ENCODE measurements at regions not wholly inside any gene's neighbourhood (a gene's known extent, or its start where the extent isn't known, plus 50 kb on each side); places are given as distances from the start of the nearest gene placed in this dataset.

DNA sequence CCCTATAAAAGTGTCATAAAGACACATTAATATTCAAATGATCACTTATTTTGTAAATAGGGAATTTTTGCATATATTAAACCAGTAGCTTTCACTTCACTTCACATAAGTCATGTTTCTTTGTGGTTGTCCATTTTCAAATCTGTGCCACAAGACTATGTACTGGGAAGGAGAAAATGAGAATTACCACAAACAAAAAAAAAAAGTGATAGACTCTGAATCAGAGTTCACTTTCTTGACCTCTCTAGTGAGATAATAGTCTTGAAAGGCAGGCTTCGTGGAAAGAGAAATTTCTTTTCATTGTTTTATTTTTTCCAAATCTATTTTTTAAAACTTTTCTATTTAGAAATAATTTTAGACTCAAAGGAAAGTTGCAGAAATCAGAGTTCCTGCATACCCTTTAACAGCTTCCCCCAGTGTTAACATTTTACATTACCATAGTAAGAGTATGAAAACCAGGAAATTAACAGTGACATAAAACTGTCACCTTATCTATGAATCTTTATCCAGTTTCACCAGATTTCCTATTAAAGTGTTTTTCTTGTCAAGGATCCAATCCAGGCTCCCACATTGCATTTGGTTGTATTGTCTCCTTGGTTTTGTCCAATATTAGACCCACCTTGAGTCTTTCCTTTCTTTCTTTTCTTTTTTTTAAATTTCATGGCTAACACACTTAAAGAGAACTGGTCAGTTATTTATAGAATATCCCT, 215.4 kb upstream of the PGRMC2 start:
- WGBS (ENCODE audit: low lambda C conversion rate) = 7% methylated on average over 1 of the region's 1 CpG
- Histone ChIP-seq H3K4me3 (replicated peaks in 1 of 3; ENCODE audit: insufficient read depth in 1 of 3, low read depth in 2 of 3, low read length in 3 of 3) (no peak overlapping the region), H3K27ac (ENCODE audit: extremely low read length, insufficient read depth, low read length) (no peak overlapping the region), H3K79me2 (ENCODE audit: insufficient read depth, low read length) (no peaks in the 10 kb centered on the region), H3K4me1 (ENCODE audit: insufficient read depth, low read length) (no peaks in the 10 kb centered on the region), H4K20me1 (ENCODE audit: insufficient read depth, low read length) (no peaks in the 10 kb centered on the region), H2AFZ (ENCODE audit: low read length) (no peak overlapping the region), H3K9me3 (ENCODE audit: low read length) (no peaks in the 10 kb centered on the region), H3K27me3 (ENCODE audit: control insufficient read depth in 1 of 2, insufficient read depth in 2 of 2, low read length in 2 of 2) (no peaks in the 10 kb centered on the region), H3K36me3 (replicated peaks in 1 of 2; ENCODE audit: control insufficient read depth in 1 of 2, insufficient read depth in 2 of 2, low read length in 2 of 2) (no peaks in the 10 kb centered on the region), H3K4me2 (ENCODE audit: low read depth, low read length) (no peak overlapping the region), H3K9ac (ENCODE audit: insufficient read depth, low read depth, low read length) (no peak overlapping the region)
- no peak for DNase-seq (ENCODE audit: low spot score)
- TF ChIP-seq, protein P1, sequence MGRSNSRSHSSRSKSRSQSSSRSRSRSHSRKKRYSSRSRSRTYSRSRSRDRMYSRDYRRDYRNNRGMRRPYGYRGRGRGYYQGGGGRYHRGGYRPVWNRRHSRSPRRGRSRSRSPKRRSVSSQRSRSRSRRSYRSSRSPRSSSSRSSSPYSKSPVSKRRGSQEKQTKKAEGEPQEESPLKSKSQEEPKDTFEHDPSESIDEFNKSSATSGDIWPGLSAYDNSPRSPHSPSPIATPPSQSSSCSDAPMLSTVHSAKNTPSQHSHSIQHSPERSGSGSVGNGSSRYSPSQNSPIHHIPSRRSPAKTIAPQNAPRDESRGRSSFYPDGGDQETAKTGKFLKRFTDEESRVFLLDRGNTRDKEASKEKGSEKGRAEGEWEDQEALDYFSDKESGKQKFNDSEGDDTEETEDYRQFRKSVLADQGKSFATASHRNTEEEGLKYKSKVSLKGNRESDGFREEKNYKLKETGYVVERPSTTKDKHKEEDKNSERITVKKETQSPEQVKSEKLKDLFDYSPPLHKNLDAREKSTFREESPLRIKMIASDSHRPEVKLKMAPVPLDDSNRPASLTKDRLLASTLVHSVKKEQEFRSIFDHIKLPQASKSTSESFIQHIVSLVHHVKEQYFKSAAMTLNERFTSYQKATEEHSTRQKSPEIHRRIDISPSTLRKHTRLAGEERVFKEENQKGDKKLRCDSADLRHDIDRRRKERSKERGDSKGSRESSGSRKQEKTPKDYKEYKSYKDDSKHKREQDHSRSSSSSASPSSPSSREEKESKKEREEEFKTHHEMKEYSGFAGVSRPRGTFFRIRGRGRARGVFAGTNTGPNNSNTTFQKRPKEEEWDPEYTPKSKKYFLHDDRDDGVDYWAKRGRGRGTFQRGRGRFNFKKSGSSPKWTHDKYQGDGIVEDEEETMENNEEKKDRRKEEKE (IDR thresholded peaks at IDR 0.05) = no peak
- TF ChIP-seq, protein P2, sequence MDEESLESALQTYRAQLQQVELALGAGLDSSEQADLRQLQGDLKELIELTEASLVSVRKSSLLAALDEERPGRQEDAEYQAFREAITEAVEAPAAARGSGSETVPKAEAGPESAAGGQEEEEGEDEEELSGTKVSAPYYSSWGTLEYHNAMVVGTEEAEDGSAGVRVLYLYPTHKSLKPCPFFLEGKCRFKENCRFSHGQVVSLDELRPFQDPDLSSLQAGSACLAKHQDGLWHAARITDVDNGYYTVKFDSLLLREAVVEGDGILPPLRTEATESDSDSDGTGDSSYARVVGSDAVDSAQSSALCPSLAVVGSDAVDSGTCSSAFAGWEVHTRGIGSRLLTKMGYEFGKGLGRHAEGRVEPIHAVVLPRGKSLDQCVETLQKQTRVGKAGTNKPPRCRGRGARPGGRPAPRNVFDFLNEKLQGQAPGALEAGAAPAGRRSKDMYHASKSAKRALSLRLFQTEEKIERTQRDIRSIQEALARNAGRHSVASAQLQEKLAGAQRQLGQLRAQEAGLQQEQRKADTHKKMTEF (CRISPR knock-in tag; IDR thresholded peaks at IDR 0.05) = no peak
- TF ChIP-seq MED8 (CRISPR knock-in tag; IDR thresholded peaks at IDR 0.05; ENCODE audit: insufficient replicate concordance) = no peak
- no peak for TF ChIP-seq NFKB2 (CRISPR knock-in tag; IDR thresholded peaks at IDR 0.05; ENCODE audit: borderline replicate concordance)
- TF ChIP-seq MIXL1 (CRISPR knock-in tag; IDR thresholded peaks at IDR 0.05) = no peak
- no peak for TF ChIP-seq ZNF552 (CRISPR knock-in tag; IDR thresholded peaks at IDR 0.05; ENCODE audit: borderline replicate concordance)
- TF ChIP-seq ZNF30 (CRISPR knock-in tag; IDR thresholded peaks at IDR 0.05) = no peak
- no peak for TF ChIP-seq ZBTB3 (CRISPR knock-in tag; IDR thresholded peaks at IDR 0.05; ENCODE audit: borderline replicate concordance, low read depth)
- TF ChIP-seq AHR (CRISPR knock-in tag; IDR thresholded peaks at IDR 0.05) = no peak
- TF ChIP-seq, protein P3, sequence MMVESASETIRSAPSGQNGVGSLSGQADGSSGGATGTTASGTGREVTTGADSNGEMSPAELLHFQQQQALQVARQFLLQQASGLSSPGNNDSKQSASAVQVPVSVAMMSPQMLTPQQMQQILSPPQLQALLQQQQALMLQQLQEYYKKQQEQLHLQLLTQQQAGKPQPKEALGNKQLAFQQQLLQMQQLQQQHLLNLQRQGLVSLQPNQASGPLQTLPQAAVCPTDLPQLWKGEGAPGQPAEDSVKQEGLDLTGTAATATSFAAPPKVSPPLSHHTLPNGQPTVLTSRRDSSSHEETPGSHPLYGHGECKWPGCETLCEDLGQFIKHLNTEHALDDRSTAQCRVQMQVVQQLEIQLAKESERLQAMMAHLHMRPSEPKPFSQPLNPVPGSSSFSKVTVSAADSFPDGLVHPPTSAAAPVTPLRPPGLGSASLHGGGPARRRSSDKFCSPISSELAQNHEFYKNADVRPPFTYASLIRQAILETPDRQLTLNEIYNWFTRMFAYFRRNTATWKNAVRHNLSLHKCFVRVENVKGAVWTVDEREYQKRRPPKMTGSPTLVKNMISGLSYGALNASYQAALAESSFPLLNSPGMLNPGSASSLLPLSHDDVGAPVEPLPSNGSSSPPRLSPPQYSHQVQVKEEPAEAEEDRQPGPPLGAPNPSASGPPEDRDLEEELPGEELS (CRISPR knock-in tag; IDR thresholded peaks at IDR 0.05) = no peak
- TF ChIP-seq ZNF616 (CRISPR knock-in tag; IDR thresholded peaks at IDR 0.05; ENCODE audit: low read depth) = no peak
- TF ChIP-seq SMARCE1 (IDR thresholded peaks at IDR 0.05; ENCODE audit: borderline replicate concordance) = no peak
- BruUV-seq (replicated peaks) = no TSS peak
- in situ Hi-C loops (cut with HindIII; ENCODE audit: extremely low pct_ligation_motif_present, low pct_unique_long_range_greater_than_20kb) = no loop called here
- no peak for FAIRE-seq
- ChIA-PET POLR2A (no interaction called here), CTCF (ENCODE audit: low intra/inter-chr PET ratio, low total read pairs) (no interaction called here)
- ATAC-seq = no peak
- intact Hi-C loops (cut with micrococcal nuclease; ENCODE audit: unreplicated experiment) = no loop called here

Measured in HepG2 (cell line).